H54 (cell line): ENCODE measurements at regions not wholly inside any gene's neighbourhood (a gene's known extent, or its start where the extent isn't known, plus 50 kb on each side); places are given as distances from the start of the nearest gene placed in this dataset.

Experiments
- DNase-seq: peaks from one replicate; pipeline ENCODE4 v3.0.0; 2011; ENCODE audit warnings: low spot score, mixed read lengths; ENCODE audit not compliant: insufficient read length
- FAIRE-seq: peaks from 3 replicates; lab custom pipeline; 2011; peaks lifted over from hg19 to GRCh38; lab: Jason Lieb, UNC
- POLR2A ChIP-seq: IDR thresholded peaks from 2 replicates; pipeline ENCODE4 v1.6.1; 2011; ENCODE audit warnings: low read depth, mild to moderate bottlenecking, low read length

DNA sequence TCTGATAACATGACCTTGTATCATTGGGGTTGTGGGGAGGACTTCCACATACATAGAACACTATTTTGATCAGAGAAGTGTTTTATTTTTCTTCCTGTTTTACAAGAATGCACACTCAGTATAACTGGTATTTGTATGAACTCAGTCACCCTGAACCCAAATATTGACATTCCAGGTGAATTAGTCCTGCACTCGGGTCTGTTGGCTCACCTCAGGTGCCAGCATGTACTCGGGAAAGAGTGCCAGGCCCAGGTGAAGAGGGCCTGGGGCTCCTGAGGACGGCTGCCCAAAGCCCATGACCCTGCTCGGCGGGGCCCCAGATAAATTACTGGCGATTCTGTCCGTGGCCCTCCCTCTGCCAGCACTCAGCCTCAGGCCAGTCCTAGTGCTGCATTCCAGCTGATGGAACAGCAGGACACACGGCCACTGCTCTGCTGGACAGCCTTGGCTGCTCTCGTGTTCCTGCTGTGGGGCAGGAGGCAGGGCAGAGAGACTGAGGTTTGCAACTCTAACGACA lies 75.4 kb upstream of the TMPRSS2 start:
- TF ChIP-seq POLR2A = no peak
- no peak for FAIRE-seq

DNA sequence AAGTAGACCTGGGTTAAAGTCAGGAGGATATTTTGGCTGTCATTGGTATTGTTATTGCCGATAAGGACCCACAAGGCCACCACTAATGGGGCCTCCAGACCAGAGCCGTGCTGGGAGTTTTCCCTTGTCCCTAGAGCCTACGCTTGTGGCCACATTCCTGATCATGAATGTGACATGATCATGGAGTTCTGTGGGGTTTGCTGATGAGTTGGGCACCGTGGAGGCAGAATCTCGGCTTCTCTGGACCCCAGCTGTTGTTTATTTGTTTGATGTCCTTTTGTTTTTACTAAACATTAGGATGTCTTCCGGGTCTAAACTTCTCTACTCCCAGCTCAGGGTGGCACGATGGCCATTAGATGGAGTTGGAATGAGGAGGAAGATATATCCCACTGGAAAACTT lies 74.9 kb upstream of the TMPRSS2 start:
- FAIRE-seq = no peak
- no peak for DNase-seq
- no peak for TF ChIP-seq POLR2A

More for the DNA sequence above, 75.4 kb upstream of the TMPRSS2 start:
- no peak for DNase-seq

DNA sequence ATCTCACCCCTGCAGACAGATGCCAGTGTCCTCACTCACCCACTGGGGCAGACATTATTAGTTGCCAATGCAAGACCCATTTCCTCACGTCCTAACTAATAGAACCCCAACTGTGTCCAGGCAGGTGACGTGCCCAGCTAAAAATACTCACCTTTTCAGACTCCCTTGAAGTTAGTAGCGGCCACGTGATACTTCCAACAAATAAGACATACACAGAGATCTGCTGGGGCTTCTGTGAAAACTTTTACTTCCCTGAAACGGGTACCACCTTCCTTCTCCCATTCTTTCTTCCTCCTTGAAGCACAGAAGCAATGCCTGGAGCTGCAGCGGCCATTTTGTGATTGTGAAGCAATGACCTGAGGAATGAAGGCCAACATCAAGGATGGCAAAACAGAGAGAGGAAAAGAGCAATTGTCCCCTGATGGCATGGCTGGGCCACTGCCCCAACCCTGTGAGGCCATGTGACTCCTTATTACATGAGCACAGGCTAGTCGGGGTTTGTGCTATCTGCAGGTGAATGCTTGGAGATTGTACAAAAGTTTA lies 74.4 kb upstream of the TMPRSS2 start:
- no peak for FAIRE-seq
- no peak for TF ChIP-seq POLR2A
- DNase-seq = no peak

DNA sequence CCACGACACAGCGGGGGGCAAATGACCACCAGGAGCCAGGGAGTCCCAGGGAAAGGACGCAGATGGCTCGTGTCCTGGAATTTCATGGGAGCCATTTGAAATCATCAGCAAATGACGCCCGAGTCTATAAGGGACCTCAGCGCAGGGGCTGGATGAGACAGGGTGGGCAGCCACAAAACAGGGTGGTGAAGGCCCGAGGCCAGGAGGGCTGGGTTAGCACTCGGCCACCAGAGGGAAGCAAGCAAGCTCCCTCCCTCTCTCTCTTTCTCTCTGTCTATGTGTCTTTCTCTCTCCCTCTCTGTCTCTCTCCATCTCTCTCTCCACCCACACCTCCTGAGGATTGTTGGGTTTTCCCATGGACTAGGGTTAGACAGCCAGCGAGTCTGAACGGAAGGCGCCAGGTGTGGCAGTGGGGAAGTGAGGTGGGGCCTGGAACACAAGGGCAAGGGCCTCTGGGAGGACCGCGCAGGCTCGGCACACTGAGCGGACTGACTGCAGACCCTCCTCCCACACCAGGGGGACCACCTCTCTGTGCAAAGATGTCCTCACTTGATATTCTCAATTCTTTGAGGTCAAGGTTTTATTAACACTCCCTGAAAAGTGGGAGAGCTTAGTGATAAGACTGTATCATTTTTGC lies 73.8 kb upstream of the TMPRSS2 start:
- TF ChIP-seq POLR2A = no peak
- FAIRE-seq (no peak), DNase-seq (no peak)

DNA sequence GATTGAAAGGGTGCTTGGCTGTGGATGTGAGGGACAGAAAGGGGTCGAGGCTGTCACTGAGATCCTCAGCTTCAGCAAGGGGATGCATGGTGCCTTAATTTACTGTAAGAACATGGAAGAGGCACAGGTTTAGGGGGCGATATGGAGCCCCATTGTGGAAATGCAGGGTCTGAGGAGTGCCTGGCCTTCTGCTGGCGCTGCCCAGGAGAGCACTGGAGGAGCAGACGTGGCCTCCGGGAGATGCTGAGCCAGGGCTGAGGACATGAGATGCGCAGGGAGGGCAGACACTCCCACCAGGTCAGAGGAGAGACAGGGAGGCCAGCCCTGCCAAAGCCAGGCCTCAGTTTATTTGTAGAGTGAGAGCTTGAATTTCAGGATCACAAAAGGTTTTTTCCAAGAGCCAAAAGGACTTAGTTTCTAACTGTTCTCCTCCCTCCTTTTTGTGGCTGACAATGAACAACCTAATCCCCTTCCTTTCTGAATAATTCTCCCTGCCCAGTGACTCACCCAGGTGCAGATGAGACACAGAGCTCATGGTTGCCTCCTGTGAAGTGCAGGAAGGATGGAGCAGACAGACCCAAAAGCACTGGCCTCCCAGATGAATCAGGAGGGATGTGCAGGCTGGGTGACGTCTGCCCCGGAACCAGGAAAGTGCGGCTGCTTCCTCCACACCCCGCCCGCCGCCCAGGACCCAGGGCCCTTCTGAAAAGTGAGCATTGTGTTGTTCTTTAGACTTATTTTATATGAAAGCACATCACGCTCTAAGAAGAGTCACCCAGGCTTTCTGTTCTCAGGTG lies 73.0 kb upstream of the TMPRSS2 start:
- FAIRE-seq = no peak
- no peak for DNase-seq
- TF ChIP-seq POLR2A = no peak

DNA sequence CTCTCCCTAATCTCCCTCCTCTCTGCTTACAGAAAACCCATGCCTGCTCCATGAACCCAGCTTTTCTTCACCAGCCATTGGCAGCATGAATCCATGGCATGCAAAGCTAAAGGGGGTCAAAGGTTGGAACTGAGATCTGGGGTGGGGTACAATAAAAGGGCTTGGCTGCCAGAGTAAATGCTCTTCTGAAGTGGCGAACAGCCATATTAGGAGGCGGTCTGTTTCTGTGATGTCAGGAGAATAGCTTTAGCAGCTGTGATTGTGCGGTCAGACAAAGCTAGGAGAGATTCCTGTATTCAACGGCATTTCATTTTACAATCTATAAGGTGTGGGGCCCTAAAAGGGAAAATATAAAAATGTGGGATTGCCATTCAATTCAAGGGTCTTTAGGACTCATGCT lies 71.7 kb upstream of the TMPRSS2 start:
- FAIRE-seq (no peak), DNase-seq (no peak)
- no peak for TF ChIP-seq POLR2A

DNA sequence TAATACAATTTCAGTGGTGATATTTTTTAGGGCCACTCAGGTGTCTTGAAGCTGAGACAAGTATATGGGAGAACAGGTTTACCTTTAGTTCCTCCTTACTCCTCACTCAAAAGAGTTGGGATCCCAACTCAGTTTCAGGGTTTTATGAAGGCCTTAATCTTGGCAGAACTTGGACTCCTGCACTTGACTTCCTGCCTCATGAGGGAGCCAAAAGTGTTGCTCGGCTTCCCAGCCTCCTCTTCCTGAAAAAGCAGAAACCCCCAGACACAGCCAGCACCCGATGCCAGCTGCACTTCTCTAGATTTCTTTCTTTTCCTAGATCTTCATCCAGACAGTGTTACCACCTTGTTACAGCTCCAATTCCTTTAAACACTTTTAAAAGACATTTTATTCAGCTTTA lies 70.8 kb upstream of the TMPRSS2 start:
- FAIRE-seq (no peak), DNase-seq (no peak)
- no peak for TF ChIP-seq POLR2A

DNA sequence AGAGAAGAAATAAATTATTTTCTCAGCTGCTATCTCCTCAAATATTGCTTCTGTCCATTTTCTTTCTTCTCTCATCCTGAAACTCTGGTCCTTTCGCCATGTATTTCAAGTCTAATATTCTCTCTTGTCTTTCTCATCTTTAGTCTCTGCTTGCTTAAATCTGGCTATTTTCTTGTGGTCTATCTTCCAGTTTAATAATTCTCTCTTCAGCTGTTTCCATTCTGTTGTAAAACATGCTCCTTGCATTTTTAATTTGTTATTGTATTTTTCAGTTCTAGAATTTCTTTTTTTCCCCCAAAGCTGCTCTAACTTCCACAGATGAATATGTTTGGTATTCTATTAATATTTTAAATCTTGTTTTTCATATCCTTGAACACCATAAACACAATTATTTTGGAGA lies 70.1 kb upstream of the TMPRSS2 start:
- TF ChIP-seq POLR2A = no peak
- DNase-seq (no peak), FAIRE-seq (no peak)

DNA sequence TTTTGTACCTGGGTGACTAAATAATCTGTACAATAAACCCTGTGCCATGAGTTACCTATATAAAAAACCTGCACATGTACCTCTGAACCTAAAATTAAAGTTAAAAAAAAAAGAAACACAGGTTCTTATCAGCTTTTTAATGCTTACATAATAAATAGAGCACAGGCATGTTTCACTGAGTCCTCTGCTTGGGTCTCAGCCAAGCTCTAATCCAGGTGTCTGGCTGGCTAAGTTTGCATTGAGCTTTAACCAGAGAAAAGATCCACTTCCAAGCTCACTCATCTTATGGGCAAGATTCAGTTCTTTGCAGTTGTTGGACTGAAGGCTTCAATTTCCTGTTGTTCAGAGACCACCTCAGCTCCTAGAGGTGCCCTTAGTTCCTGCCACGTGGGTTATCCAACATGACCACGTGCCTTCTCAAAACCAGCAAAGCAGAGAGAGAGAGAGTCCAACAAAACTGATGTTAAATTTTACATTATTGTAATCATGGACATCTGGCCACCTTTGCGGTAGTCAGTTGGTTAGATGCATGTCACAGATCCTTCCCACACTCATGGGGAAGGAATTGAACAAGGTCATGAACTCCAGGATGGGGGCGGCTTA lies 68.2 kb upstream of the TMPRSS2 start:
- TF ChIP-seq POLR2A = no peak
- FAIRE-seq (no peak), DNase-seq (no peak)

DNA sequence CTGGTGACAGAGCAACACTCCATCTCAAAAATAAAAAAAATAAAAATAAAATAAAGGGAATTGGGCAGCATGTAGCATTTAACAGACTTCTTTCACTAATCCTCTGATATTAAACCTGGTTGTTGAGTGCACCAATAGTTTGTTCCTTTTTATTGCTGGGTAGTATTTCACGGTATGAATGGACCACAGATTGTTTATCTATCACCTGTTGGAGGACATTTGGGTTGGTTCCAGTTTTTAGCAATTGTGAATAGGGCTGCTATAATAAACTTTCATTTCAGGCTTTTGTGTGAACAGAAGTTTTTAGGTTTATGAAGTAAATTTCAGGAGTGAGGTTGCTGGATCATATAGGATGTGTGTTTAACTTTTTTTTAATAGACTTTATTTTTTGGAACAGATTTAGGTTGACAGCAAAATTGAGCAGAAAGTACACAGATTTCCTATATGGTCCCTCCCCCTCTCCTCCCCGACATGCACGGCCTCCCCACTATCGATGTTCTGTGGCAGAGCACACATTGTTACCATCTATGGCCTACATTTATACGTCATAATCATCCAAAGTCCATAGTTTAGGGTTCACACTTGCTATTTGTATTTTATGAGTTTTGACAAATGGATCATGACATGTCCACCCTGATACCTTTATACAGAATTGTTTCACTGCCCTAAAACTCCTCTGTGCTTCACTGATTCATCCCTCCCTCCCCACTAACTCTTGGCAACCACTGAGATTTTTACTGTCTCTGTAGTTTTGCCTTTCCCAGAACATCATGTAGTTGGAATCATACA lies 66.1 kb upstream of the TMPRSS2 start:
- FAIRE-seq = no peak
- no peak for TF ChIP-seq POLR2A
- DNase-seq = no peak

DNA sequence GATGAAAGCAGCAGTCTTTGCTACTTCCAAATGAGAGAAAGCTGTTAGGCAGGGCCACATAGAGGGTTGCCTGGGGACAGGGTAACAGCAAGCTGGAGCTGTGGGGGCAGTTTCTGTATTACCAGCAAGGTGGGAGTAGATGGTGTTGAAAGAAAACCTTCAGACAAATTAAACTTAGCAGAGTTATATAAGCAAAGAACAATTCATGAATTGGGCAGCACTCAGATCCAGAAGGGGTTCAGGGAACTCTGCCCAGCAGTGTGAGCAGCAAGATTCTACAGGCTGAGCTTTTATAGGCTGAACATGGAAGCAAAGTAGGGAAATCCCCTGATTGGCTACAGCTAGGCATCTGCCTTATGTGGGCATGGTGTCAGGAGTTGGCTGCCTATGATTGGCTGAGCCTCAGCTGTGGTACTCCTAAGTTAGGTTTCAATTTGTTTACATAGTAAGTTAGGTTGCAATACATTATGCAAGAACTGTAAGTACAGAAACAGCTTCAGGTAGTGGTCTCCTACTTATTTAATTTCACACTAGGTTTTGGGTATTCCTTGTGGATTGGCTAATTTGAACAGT lies 64.1 kb upstream of the TMPRSS2 start:
- DNase-seq (no peak), FAIRE-seq (no peak)
- TF ChIP-seq POLR2A = no peak

DNA sequence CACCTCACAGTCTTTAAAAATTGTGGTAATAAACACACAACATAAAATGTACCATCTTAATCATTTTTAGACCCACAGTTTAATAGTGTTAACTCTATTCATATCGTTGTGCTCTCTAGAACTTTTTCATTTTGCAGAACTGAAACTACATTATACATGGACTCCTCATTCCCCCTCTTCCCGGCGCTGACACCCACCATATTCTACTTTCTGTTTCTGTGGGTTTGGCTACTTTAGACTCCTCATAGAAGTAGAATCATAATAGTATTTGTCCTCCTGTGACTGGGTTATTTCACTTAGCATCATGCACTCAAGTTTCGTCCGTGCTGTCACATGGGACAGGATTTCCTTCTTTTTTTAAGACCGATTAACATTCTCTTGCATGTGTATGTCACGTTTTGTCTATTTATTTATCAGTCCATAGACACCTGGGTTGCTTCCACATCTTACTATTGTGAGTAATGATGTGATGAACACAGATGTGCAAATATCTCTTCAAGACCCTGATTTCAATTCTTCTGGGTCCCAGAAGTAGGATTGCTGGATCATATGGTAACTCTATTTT lies 62.9 kb upstream of the TMPRSS2 start:
- FAIRE-seq (no peak), DNase-seq (no peak)
- TF ChIP-seq POLR2A = no peak
